H1 (cell line): ENCODE measurements at regions not wholly inside any gene's neighbourhood (a gene's known extent, or its start where the extent isn't known, plus 50 kb on each side); places are given as distances from the start of the nearest gene placed in this dataset.

Experiments used
- POLR2A ChIP-seq, 2 experiments: IDR thresholded peaks; 1 replicate in 1 of 2; 2 replicates in 1 of 2; pipeline ENCODE4 v1.6.1; 2011; ENCODE audit warnings: low read depth in 2 of 2, low read length in 2 of 2, mild to moderate bottlenecking in 2 of 2; ENCODE audit errors: control extremely low read depth in 1 of 2
- RBBP5 ChIP-seq: IDR thresholded peaks from 2 replicates; pipeline ENCODE4 v1.7.1; 2012; ENCODE audit warnings: low read depth, mild to moderate bottlenecking, inconsistent platforms, low read length, moderate library complexity, borderline replicate concordance
- SRF ChIP-seq: IDR thresholded peaks from 2 replicates; pipeline ENCODE4 v1.6.1; 2011; ENCODE audit warnings: mild to moderate bottlenecking, low read depth, low read length, moderate library complexity

GRCh38 chr2:17317439-17317976 is 200.7 kb downstream of the RAD51AP2 start:
- TF ChIP-seq POLR2A (IDR thresholded peaks at IDR 0.05; ENCODE audit: control extremely low read depth in 1 of 2, low read depth in 2 of 2, low read length in 2 of 2), result no peak
- TF ChIP-seq RBBP5, result no peak
- no peak for TF ChIP-seq SRF
